A673 (cell line): ENCODE measurements at regions not wholly inside any gene's neighbourhood (a gene's known extent, or its start where the extent isn't known, plus 50 kb on each side); places are given as distances from the start of the nearest gene placed in this dataset.

ENCODE experiments used
- BruUV-seq: library from RNA; stranded (reverse); fragments of 400-500 nt; replicated peaks from 2 replicates; lab custom pipeline; 2021; lab: Mats Ljungman, UMichigan
- CTCF ChIA-PET: fragments of 300-600 bp; sonication (Branson Sonifier 250); formaldehyde crosslinking; loops from one replicate; lab custom pipeline; 2022; ENCODE audit warnings: antibody characterized with exemption; lab: Charles Lee
- POLR2A ChIA-PET: fragments of 300-600 bp; sonication (Branson Sonifier 250); formaldehyde crosslinking; loops from one replicate; lab custom pipeline; 2022; ENCODE audit warnings: antibody characterized with exemption; ENCODE audit not compliant: low non-redundant PET; lab: Charles Lee
- DNase-seq: peaks from one replicate; pipeline ENCODE4 v3.0.0-alpha.2; 2015; ENCODE audit warnings: low spot score
- H3K27ac ChIP-seq: fragments of 200-600 bp; sonication (generic); 2 replicates; pipeline ENCODE4 v1.5.1; 2016; ENCODE audit warnings: mixed run types, low read depth, mild to moderate bottlenecking, mixed read lengths, antibody characterized with exemption, low read length; ENCODE audit not compliant: poor library complexity, severe bottlenecking
- H3K27me3 ChIP-seq: fragments of 200-600 bp; sonication (generic); replicated peaks from 2 replicates; pipeline ENCODE4 v1.6.1; 2017; ENCODE audit warnings: mixed run types, low read depth, mild to moderate bottlenecking, mixed read lengths, antibody characterized with exemption, low read length; ENCODE audit not compliant: insufficient read depth, poor library complexity
- H3K36me3 ChIP-seq: fragments of 200-600 bp; sonication (generic); 2 replicates; pipeline ENCODE4 v1.6.1; 2016; ENCODE audit warnings: mixed run types, mild to moderate bottlenecking, mixed read lengths, antibody characterized with exemption, low read length; ENCODE audit not compliant: insufficient read depth, poor library complexity, severe bottlenecking
- H3K4me1 ChIP-seq: fragments of 200-600 bp; sonication (generic); 2 replicates; pipeline ENCODE4 v1.6.1; 2017; ENCODE audit warnings: mixed run types, mild to moderate bottlenecking, mixed read lengths, antibody characterized with exemption, low read length; ENCODE audit not compliant: insufficient read depth, poor library complexity, severe bottlenecking
- H3K4me3 ChIP-seq: fragments of 200-600 bp; sonication (generic); 2 replicates; pipeline ENCODE4 v1.5.1; 2016; ENCODE audit warnings: low read depth, mixed run types, mild to moderate bottlenecking, mixed read lengths, low read length; ENCODE audit not compliant: poor library complexity, severe bottlenecking
- H3K9me3 ChIP-seq: fragments of 200-600 bp; sonication (generic); 2 replicates; pipeline ENCODE4 v1.6.1; 2016; ENCODE audit warnings: mixed run types, low read depth, mild to moderate bottlenecking, mixed read lengths, antibody characterized with exemption, low read length; ENCODE audit not compliant: poor library complexity, severe bottlenecking
- EZH2 ChIP-seq: fragments of 200-600 bp; sonication (generic); IDR thresholded peaks from 2 replicates; pipeline ENCODE4 v1.6.1; 2017; ENCODE audit warnings: borderline replicate concordance, low read depth, mild to moderate bottlenecking, mixed read lengths, antibody characterized with exemption, low read length; ENCODE audit not compliant: poor library complexity, severe bottlenecking
- intact Hi-C: fragments of 100-400 bp; cut with micrococcal nuclease; formaldehyde crosslinking; loops from one replicate; pipeline ENCODE4 v1.10.0; 2022; ENCODE audit not compliant: unreplicated experiment
- TF ChIP-seq, protein P1 (sequence below): fragments of 300-800, 200-600 bp; sonication (generic); conservative IDR thresholded peaks from 2 replicates; pipeline ENCODE4 v1.5.1; 2017; ENCODE audit warnings: low read depth, mild to moderate bottlenecking, antibody characterized with exemption, low read length, moderate library complexity, mixed read lengths

GRCh38 chr20:40335901-40336351, 353.1 kb downstream of the MAFB start:
- Histone ChIP-seq H3K4me1 (no peaks in the 10 kb centered on the region), H3K36me3 (no peaks in the 10 kb centered on the region), H3K4me3 (no peak overlapping the region), H3K27ac (no peak overlapping the region), H3K27me3 (peaks cover 4% of the 10 kb centered on the region), H3K9me3 (no peaks in the 10 kb centered on the region)
- no peak for TF ChIP-seq EZH2
- no TSS peak for BruUV-seq
- intact Hi-C loops: no loop called here
- POLR2A ChIA-PET: no interaction called here
- CTCF ChIA-PET: no interaction called here
- peak; percentile 42 for DNase-seq

GRCh38 chr20:40335437-40335836, 353.6 kb downstream of the MAFB start:
- Histone ChIP-seq H3K9me3 (no peaks in the 10 kb centered on the region), H3K4me3 (no peak overlapping the region), H3K36me3 (no peaks in the 10 kb centered on the region), H3K4me1 (no peaks in the 10 kb centered on the region), H3K27me3 (peaks cover 4% of the 10 kb centered on the region), H3K27ac (no peak overlapping the region)
- POLR2A ChIA-PET: no interaction called here
- peak; percentile 15 for DNase-seq
- TF ChIP-seq EZH2: no peak
- TF ChIP-seq, protein P1, sequence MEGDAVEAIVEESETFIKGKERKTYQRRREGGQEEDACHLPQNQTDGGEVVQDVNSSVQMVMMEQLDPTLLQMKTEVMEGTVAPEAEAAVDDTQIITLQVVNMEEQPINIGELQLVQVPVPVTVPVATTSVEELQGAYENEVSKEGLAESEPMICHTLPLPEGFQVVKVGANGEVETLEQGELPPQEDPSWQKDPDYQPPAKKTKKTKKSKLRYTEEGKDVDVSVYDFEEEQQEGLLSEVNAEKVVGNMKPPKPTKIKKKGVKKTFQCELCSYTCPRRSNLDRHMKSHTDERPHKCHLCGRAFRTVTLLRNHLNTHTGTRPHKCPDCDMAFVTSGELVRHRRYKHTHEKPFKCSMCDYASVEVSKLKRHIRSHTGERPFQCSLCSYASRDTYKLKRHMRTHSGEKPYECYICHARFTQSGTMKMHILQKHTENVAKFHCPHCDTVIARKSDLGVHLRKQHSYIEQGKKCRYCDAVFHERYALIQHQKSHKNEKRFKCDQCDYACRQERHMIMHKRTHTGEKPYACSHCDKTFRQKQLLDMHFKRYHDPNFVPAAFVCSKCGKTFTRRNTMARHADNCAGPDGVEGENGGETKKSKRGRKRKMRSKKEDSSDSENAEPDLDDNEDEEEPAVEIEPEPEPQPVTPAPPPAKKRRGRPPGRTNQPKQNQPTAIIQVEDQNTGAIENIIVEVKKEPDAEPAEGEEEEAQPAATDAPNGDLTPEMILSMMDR: no peak
- no TSS peak for BruUV-seq
- CTCF ChIA-PET: no interaction called here
- intact Hi-C loops: no loop called here

DNA sequence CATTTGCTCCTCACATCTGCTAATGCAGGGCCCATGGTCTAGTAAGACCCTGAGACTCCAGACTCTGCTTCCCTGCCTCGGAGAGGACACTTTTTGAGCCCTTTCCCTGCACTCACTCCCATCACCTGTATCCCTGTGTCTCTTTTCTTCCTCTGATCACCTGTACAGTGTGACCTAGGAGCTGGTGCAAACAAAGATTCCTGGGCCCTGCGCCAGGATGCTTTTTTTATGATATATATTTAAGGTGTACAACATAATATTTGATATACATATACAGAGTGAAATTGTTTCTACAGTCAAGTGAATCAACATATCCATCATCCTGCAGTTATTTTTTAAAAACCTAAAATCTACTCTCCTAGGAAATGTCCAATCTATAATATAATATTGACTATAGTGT, 355.4 kb downstream of the MAFB start:
- peaks cover 4% of the 10 kb centered on the region for H3K27me3 ChIP-seq
- no peaks in the 10 kb centered on the region for H3K9me3 ChIP-seq
- H3K4me3 ChIP-seq: no peak overlapping the region
- ChIA-PET CTCF (no interaction called here), POLR2A (no interaction called here)
- no peak for DNase-seq
- no peaks in the 10 kb centered on the region for H3K4me1 ChIP-seq
- no TSS peak for BruUV-seq
- H3K36me3 ChIP-seq: no peaks in the 10 kb centered on the region
- H3K27ac ChIP-seq: no peak overlapping the region
- intact Hi-C loops: no loop called here
- no peak for TF ChIP-seq EZH2
- TF ChIP-seq, protein P1: no peak
